Bronchial epithelial cell (primary cell): ENCODE measurements at regions not wholly inside any gene's neighbourhood (a gene's known extent, or its start where the extent isn't known, plus 50 kb on each side); places are given as distances from the start of the nearest gene placed in this dataset.

ENCODE experiments used
- DNase-seq: peaks from one replicate; pipeline ENCODE4 v3.0.0-alpha.2; 2010; ENCODE audit warnings: low read depth
- FAIRE-seq: peaks from 2 replicates; lab custom pipeline; 2011; peaks lifted over from hg19 to GRCh38; lab: Jason Lieb, UNC
- H3K27me3 ChIP-seq: 2 replicates; pipeline ENCODE4 v1.5.1; 2011; ENCODE audit warnings: low read length; ENCODE audit not compliant: control insufficient read depth, insufficient read depth
- H3K36me3 ChIP-seq: 2 replicates; pipeline ENCODE4 v1.5.1; 2011; ENCODE audit warnings: low read length; ENCODE audit not compliant: control insufficient read depth, insufficient read depth
- H3K4me3 ChIP-seq: 2 replicates; pipeline ENCODE4 v1.5.1; 2011; ENCODE audit warnings: mild to moderate bottlenecking, low read depth, low read length, control low read depth
- TF ChIP-seq, protein P1 (sequence below): IDR thresholded peaks from 2 replicates; pipeline ENCODE4 v1.5.1; 2011; ENCODE audit warnings: mild to moderate bottlenecking, moderate library complexity, low read length, control low read depth, inconsistent platforms; ENCODE audit not compliant: insufficient read depth, severe bottlenecking

- no peaks in the 10 kb centered on the region for H3K36me3 ChIP-seq
- FAIRE-seq (no peak), DNase-seq (no peak)
- TF ChIP-seq, protein P1, sequence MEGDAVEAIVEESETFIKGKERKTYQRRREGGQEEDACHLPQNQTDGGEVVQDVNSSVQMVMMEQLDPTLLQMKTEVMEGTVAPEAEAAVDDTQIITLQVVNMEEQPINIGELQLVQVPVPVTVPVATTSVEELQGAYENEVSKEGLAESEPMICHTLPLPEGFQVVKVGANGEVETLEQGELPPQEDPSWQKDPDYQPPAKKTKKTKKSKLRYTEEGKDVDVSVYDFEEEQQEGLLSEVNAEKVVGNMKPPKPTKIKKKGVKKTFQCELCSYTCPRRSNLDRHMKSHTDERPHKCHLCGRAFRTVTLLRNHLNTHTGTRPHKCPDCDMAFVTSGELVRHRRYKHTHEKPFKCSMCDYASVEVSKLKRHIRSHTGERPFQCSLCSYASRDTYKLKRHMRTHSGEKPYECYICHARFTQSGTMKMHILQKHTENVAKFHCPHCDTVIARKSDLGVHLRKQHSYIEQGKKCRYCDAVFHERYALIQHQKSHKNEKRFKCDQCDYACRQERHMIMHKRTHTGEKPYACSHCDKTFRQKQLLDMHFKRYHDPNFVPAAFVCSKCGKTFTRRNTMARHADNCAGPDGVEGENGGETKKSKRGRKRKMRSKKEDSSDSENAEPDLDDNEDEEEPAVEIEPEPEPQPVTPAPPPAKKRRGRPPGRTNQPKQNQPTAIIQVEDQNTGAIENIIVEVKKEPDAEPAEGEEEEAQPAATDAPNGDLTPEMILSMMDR: no peak
- H3K4me3 ChIP-seq: no peak overlapping the region
- H3K27me3 ChIP-seq: no peaks in the 10 kb centered on the region
These were observed 98.2 kb downstream of the THBS2 start for GRCh38 chr6:169155481-169155880.

DNA sequence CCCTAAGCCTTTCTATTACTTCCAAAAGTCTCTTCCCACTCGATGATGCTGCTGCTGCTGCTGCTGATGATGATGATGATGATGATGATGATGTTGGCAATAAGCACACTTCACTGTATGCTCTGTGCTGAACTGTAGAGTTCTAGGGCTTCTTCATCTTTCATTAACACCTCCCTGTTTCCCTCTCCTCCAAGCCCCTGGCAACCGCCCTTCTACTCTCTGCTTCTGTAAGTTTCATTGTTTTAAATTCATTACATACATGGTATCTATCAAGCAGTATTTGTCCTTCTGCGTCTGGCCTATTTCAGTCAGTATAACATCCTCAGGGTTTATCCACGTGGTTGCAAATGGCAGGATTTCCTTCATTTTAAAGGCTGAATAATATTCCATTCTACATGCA is 100.2 kb downstream of the THBS2 start:
- Histone ChIP-seq H3K4me3 (no peak overlapping the region), H3K27me3 (no peaks in the 10 kb centered on the region), H3K36me3 (no peaks in the 10 kb centered on the region)
- no peak for FAIRE-seq
- TF ChIP-seq, protein P1: no peak
- DNase-seq: no peak

GRCh38 chr6:169146521-169146920 is 107.1 kb downstream of the THBS2 start:
- H3K27me3 ChIP-seq: no peaks in the 10 kb centered on the region
- FAIRE-seq: no peak
- TF ChIP-seq, protein P1: no peak
- no peak for DNase-seq
- H3K4me3 ChIP-seq: no peak overlapping the region
- no peaks in the 10 kb centered on the region for H3K36me3 ChIP-seq

- no peak for DNase-seq
- FAIRE-seq: no peak
- H3K27me3 ChIP-seq: no peaks in the 10 kb centered on the region
- H3K36me3 ChIP-seq: no peaks in the 10 kb centered on the region
- H3K4me3 ChIP-seq: no peak overlapping the region
- TF ChIP-seq, protein P1: no peak
These were observed 107.6 kb downstream of the THBS2 start for GRCh38 chr6:169145991-169146501.

- DNase-seq (no peak), FAIRE-seq (no peak)
- no peak overlapping the region for H3K4me3 ChIP-seq
- H3K27me3 ChIP-seq: no peaks in the 10 kb centered on the region
- no peaks in the 10 kb centered on the region for H3K36me3 ChIP-seq
- TF ChIP-seq, protein P1: no peak
These were observed 108.2 kb downstream of the THBS2 start for GRCh38 chr6:169145496-169145895.

DNA sequence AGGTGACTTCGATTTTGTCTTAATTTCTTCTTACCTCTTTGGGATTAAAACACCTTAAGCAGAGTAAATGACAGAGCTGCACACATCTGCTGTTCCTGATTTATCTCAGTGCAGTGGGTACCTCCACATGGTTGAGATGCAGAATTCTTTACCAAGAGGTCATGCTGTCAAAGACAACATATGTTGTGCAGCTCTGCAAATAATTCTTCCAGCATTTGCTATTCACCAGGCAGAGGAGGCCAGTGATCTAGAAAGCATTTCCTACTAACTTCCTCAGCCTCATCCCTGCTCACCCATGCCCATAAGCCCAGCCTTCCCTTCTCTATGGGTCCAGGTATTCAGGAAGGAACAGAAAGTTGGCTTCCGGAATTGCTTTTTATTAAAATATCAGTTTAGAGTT is 109.3 kb downstream of the THBS2 start:
- no peak overlapping the region for H3K4me3 ChIP-seq
- no peaks in the 10 kb centered on the region for H3K27me3 ChIP-seq
- TF ChIP-seq, protein P1: no peak
- no peaks in the 10 kb centered on the region for H3K36me3 ChIP-seq
- no peak for DNase-seq
- no peak for FAIRE-seq
